ENCODE measurements at regions not wholly inside any gene's neighbourhood (a gene's known extent, or its start where the extent isn't known, plus 50 kb on each side); places are given as distances from the start of the nearest gene placed in this dataset.

GRCh38 chr2:126476691-126477090, 179.3 kb upstream of the GYPC start:
- TF ChIP-seq CTCF (conservative IDR thresholded peaks at IDR 0.05) (no peak), EZH2 (IDR thresholded peaks at IDR 0.05; ENCODE audit: low read depth) (no peak)

Measured in PC-9 (cell line).